Neural crest cell (in vitro differentiated cells): ENCODE measurements at regions not wholly inside any gene's neighbourhood (a gene's known extent, or its start where the extent isn't known, plus 50 kb on each side); places are given as distances from the start of the nearest gene placed in this dataset.

Source experiments
- DNase-seq: peaks from one replicate; pipeline ENCODE4 v3.0.0; 2021; ENCODE audit warnings: low read depth, mixed read lengths, low spot score
- H3K27ac Mint-ChIP-seq: one replicate; pipeline ENCODE4 v1.8.0; 2021; ENCODE audit warnings: mild to moderate bottlenecking, mixed read lengths; ENCODE audit not compliant: unreplicated experiment
- H3K27me3 Mint-ChIP-seq: 2 replicates; pipeline ENCODE4 v1.8.0; 2021; ENCODE audit warnings: low read depth, mild to moderate bottlenecking, mixed read lengths
- H3K36me3 Mint-ChIP-seq: 2 replicates; pipeline ENCODE4 v1.8.0; 2021; ENCODE audit warnings: low read depth, mild to moderate bottlenecking, mixed read lengths
- H3K4me1 Mint-ChIP-seq: 2 replicates; pipeline ENCODE4 v1.8.0; 2021; ENCODE audit warnings: mixed read lengths
- H3K4me3 Mint-ChIP-seq: one replicate; pipeline ENCODE4 v1.8.0; 2021; ENCODE audit warnings: mild to moderate bottlenecking, mixed read lengths
- H3K9me3 Mint-ChIP-seq: 2 replicates; pipeline ENCODE4 v1.8.0; 2021; ENCODE audit warnings: mixed read lengths
- CTCF ChIP-seq: fragments of 200-600 bp; sonication (generic); conservative IDR thresholded peaks from 2 replicates; pipeline ENCODE4 v1.5.0; 2021; ENCODE audit warnings: antibody characterized with exemption, mild to moderate bottlenecking

- no peaks in the 10 kb centered on the region for H3K27me3 Mint-ChIP-seq
- no peaks in the 10 kb centered on the region for H3K36me3 Mint-ChIP-seq
- H3K4me1 Mint-ChIP-seq: peaks cover 33% of the 10 kb centered on the region
- no peak overlapping the region for H3K4me3 Mint-ChIP-seq
- no peak for TF ChIP-seq CTCF
- no peak for DNase-seq
- no peak overlapping the region for H3K27ac Mint-ChIP-seq
- H3K9me3 Mint-ChIP-seq: no peaks in the 10 kb centered on the region
These were observed 118.4 kb upstream of the TNR start for GRCh38 chr1:175861626-175862367.

- DNase-seq: no peak
- no peaks in the 10 kb centered on the region for H3K4me1 Mint-ChIP-seq
- TF ChIP-seq CTCF: no peak
- H3K9me3 Mint-ChIP-seq: no peaks in the 10 kb centered on the region
- H3K27ac Mint-ChIP-seq: no peak overlapping the region
- H3K36me3 Mint-ChIP-seq: no peaks in the 10 kb centered on the region
- no peak overlapping the region for H3K4me3 Mint-ChIP-seq
- H3K27me3 Mint-ChIP-seq: no peaks in the 10 kb centered on the region
These were observed 114.4 kb upstream of the TNR start for GRCh38 chr1:175857756-175858155.

GRCh38 chr1:175853681-175854080, 110.3 kb upstream of the TNR start:
- TF ChIP-seq CTCF: no peak
- Mint-ChIP-seq H3K27ac (no peak overlapping the region), H3K9me3 (no peaks in the 10 kb centered on the region), H3K36me3 (no peaks in the 10 kb centered on the region), H3K27me3 (no peaks in the 10 kb centered on the region), H3K4me3 (no peak overlapping the region), H3K4me1 (no peaks in the 10 kb centered on the region)
- DNase-seq: no peak

- H3K4me1 Mint-ChIP-seq: peaks cover 9% of the 10 kb centered on the region
- no peak overlapping the region for H3K4me3 Mint-ChIP-seq
- DNase-seq: no peak
- TF ChIP-seq CTCF: no peak
- H3K36me3 Mint-ChIP-seq: no peaks in the 10 kb centered on the region
- no peaks in the 10 kb centered on the region for H3K27me3 Mint-ChIP-seq
- no peak overlapping the region for H3K27ac Mint-ChIP-seq
- H3K9me3 Mint-ChIP-seq: no peaks in the 10 kb centered on the region
These were observed 108.4 kb upstream of the TNR start for GRCh38 chr1:175851749-175852148.

- H3K4me1 Mint-ChIP-seq: peaks cover 20% of the 10 kb centered on the region
- no peaks in the 10 kb centered on the region for H3K36me3 Mint-ChIP-seq
- no peak for DNase-seq
- H3K9me3 Mint-ChIP-seq: no peaks in the 10 kb centered on the region
- H3K4me3 Mint-ChIP-seq: no peak overlapping the region
- TF ChIP-seq CTCF: no peak
- H3K27me3 Mint-ChIP-seq: peaks cover 4% of the 10 kb centered on the region
- H3K27ac Mint-ChIP-seq: no peak overlapping the region
These were observed 104.9 kb upstream of the TNR start for GRCh38 chr1:175848329-175848728.
